GM06990 (cell line): ENCODE measurements at regions not wholly inside any gene's neighbourhood (a gene's known extent, or its start where the extent isn't known, plus 50 kb on each side); places are given as distances from the start of the nearest gene placed in this dataset.

Source experiments
- DNase-seq: peaks from one replicate; pipeline ENCODE4 v3.0.0-alpha.2; 2011; ENCODE audit not compliant: insufficient read length; ENCODE audit errors: extremely low read depth
- H3K27me3 ChIP-seq: replicated peaks from 2 replicates; pipeline ENCODE4 v1.6.0; 2011; ENCODE audit warnings: low read length; ENCODE audit not compliant: control insufficient read depth, insufficient read depth
- H3K36me3 ChIP-seq: 2 replicates; pipeline ENCODE4 v1.5.1; 2011; ENCODE audit warnings: low read length; ENCODE audit not compliant: control insufficient read depth, insufficient read depth
- H3K4me3 ChIP-seq: replicated peaks from 2 replicates; pipeline ENCODE4 v1.5.1; 2011; ENCODE audit warnings: low read depth, mild to moderate bottlenecking, control low read depth, low read length
- TF ChIP-seq, protein P1 (sequence below): IDR thresholded peaks from 2 replicates; pipeline ENCODE4 v1.5.1; 2011; ENCODE audit warnings: low read length, control low read depth, mild to moderate bottlenecking, inconsistent platforms; ENCODE audit not compliant: insufficient read depth, poor library complexity, severe bottlenecking

DNA sequence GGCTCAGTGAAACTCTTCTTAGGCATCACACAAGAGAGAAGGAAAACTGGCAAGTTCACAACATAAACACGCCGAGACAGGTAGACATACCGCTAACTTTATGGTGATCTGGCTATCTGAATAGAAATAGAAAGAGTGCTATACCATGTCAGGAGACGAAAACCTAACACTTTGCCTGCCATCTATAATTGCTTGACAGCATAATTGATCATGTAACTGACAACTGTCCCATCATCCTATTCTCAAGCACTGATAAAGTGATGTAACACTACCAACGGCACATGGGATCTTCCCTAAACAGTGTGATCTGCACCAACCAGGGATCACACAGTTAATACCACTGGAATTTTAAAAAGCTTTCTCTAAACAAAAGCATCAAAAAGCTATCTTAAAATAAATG lies 270.9 kb upstream of the NSMCE3 start:
- Histone ChIP-seq H3K4me3 (no peak overlapping the region), H3K36me3 (no peaks in the 10 kb centered on the region), H3K27me3 (no peaks in the 10 kb centered on the region; the same call in 1 of the 2 replicates)
- no peak for DNase-seq
- TF ChIP-seq, protein P1, sequence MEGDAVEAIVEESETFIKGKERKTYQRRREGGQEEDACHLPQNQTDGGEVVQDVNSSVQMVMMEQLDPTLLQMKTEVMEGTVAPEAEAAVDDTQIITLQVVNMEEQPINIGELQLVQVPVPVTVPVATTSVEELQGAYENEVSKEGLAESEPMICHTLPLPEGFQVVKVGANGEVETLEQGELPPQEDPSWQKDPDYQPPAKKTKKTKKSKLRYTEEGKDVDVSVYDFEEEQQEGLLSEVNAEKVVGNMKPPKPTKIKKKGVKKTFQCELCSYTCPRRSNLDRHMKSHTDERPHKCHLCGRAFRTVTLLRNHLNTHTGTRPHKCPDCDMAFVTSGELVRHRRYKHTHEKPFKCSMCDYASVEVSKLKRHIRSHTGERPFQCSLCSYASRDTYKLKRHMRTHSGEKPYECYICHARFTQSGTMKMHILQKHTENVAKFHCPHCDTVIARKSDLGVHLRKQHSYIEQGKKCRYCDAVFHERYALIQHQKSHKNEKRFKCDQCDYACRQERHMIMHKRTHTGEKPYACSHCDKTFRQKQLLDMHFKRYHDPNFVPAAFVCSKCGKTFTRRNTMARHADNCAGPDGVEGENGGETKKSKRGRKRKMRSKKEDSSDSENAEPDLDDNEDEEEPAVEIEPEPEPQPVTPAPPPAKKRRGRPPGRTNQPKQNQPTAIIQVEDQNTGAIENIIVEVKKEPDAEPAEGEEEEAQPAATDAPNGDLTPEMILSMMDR, result no peak

DNA sequence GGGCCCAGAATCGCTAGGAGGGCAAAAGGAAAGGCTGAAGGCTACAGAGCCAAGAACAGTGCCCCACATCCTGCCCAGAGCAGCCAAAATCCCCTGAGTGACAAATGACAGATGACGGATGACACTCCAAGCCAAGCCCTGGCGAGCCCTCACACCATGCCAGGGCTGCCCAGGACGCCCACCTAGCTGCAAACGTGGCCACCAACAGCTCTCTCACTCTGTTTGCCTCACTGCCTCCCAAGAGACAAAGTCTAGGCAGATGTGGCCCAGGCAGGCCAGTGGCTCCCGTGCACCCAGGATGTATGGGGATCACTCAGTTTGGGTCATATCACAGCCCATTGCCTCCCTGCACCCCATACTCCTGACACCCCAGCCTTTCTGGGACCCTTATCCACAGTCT lies 270.1 kb upstream of the NSMCE3 start:
- H3K36me3 ChIP-seq, result no peaks in the 10 kb centered on the region
- H3K27me3 ChIP-seq, result no peaks in the 10 kb centered on the region
- H3K4me3 ChIP-seq, result no peak overlapping the region
- TF ChIP-seq, protein P1, result no peak
- no peak for DNase-seq

DNA sequence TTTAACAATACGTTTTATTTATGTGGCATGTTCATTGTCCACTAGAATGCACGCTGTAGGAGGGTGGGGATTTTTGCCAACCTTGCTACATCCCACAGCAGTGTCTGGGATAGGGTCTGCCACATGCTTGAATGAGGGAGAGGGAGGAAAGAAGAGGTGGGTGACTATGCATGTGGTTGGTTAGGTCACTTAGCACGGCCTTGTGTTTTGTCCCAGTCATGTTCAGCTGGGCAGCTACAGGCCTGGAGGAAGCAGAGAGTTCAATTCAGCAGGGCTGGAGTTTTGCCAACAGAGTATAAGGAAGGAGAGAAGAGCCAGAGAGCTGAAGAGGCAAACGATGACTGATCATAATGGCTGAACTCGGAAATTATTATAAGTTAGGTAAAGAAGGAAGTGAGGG lies 268.4 kb upstream of the NSMCE3 start:
- Histone ChIP-seq H3K36me3 (no peaks in the 10 kb centered on the region), H3K4me3 (no peak overlapping the region), H3K27me3 (no peaks in the 10 kb centered on the region)
- no peak for DNase-seq
- TF ChIP-seq, protein P1, result no peak

DNA sequence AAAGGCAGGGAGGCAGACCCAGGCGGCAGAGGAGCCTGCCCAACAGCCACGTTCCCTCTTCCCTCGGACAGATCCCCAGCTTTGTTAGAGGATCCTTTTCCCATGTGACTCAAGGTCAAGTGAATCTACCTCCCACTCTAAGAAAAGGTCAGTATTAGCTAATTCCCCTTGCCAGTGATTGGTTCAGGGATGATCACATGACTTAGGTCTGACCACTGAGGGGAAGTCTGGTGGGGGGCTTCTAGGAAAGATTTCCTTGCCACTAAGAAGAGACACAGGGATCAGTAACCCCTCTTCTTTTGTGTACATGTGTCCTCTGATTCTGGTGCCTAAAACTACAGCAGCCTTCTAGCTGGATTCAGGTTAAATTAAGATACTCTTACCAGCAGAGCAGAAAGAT lies 266.3 kb upstream of the NSMCE3 start:
- no peak for DNase-seq
- Histone ChIP-seq H3K4me3 (no peak overlapping the region), H3K27me3 (no peaks in the 10 kb centered on the region), H3K36me3 (no peaks in the 10 kb centered on the region)
- TF ChIP-seq, protein P1, result no peak

DNA sequence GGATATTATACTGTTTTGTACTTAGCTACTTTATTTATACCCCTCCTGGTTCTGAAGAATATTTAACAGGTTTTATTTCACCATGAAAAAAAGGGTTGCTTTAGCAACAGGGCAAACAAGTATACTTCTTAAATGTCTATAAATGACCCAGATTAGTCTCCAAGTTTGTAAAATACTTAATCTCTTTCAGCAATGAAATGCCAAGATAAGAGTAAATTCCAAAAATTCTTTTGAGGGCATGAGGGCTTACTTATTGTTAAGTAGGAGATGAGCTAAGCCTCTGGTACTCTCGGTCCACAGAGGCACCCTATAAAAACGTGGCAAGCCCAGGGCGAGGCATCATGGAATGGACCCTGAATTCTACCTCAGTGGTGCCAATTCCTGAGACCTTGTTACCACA lies 264.8 kb upstream of the NSMCE3 start:
- Histone ChIP-seq H3K36me3 (no peaks in the 10 kb centered on the region), H3K27me3 (no peaks in the 10 kb centered on the region), H3K4me3 (no peak overlapping the region)
- TF ChIP-seq, protein P1, result no peak
- no peak for DNase-seq

DNA sequence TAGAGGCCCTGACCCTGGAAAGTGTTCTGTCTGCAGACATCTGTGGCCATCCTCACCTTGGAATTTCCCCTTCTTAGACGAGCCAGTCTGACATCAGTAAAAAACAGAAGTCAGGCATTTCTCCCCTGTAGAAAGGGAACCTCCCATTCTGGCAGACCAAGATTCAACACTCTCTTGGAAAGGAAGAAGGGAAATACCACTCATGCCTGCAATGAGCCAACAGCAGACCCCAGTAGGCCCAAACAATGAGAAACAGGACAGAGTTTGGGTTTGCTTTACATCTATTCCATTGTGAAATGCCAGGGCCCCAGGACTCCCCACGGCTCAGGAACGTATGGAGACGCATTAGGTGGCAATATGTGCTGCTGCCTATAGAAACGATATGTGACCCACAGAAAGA lies 264.0 kb upstream of the NSMCE3 start:
- TF ChIP-seq, protein P1, result no peak
- H3K27me3 ChIP-seq, result no peaks in the 10 kb centered on the region
- no peak for DNase-seq
- H3K36me3 ChIP-seq, result no peaks in the 10 kb centered on the region
- H3K4me3 ChIP-seq, result no peak overlapping the region
